Activated gamma-delta T cell treated with anti-CD3 and anti-CD28 coated beads, Interleukin-2, amount 50 U/mL, for 16 hours (primary cell): ENCODE measurements at regions not wholly inside any gene's neighbourhood (a gene's known extent, or its start where the extent isn't known, plus 50 kb on each side); places are given as distances from the start of the nearest gene placed in this dataset.

Experiments
- DNase-seq: peaks from one replicate; pipeline ENCODE4 v3.0.0-alpha.2; 2020; ENCODE audit warnings: low read depth

DNA sequence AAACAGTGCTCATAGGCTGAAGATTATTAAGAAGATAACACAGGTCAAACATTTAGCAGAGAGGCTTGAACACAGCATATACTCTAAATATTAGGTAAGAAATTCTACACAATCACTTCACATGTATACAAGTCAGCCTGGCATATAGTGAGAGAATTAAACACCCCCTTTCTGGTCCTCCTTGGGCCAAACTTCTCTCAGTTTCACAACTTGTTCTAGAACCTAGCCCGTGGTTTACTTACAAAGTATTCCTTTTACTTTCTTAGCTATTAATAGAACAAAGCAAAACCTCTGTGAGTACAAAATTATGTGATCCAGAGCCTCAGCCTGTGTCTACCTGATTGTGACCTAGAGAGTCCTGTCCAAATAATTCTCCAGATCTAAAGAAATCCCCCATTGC lies 562.8 kb downstream of the TNS1 start:
- DNase-seq = no peak

DNA sequence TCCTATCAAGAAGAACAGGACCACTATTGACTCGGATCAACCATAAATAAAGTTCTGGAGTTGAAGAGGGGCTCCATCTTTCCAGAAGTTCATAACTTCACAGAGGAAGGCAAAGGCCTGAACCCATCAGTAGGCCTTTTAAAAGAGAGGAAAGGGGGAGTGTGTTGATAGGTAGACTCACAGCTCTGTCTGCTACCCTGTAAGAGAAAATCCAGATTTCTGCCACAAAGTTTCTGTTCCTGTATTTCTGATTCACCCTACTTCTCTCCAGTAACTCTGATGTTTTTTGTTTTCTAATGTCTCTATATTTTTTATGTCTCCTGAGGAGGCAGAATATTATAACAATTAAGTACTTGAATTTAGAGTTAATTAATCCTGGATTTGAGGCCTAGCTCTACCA lies 564.0 kb downstream of the TNS1 start:
- DNase-seq = no peak

DNA sequence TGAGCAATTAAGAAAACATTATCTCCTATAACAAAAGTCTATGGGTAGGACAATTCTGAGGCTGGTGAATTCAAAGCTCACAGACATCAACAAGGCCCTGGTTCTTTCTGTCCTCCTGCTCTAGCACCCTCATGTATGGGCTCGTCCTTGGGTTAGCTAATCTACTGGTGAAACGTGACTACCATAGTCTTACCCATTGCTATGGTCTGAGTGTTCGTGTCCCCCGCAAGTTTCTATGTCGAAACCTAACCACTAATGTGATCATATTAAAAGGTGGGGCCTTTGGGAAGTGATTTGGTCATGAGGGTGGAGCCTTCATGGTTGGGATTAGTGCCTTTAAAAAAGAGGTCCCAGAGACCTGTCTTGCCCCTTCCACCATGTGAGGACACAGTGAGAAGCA lies 564.7 kb downstream of the TNS1 start:
- DNase-seq = no peak

DNA sequence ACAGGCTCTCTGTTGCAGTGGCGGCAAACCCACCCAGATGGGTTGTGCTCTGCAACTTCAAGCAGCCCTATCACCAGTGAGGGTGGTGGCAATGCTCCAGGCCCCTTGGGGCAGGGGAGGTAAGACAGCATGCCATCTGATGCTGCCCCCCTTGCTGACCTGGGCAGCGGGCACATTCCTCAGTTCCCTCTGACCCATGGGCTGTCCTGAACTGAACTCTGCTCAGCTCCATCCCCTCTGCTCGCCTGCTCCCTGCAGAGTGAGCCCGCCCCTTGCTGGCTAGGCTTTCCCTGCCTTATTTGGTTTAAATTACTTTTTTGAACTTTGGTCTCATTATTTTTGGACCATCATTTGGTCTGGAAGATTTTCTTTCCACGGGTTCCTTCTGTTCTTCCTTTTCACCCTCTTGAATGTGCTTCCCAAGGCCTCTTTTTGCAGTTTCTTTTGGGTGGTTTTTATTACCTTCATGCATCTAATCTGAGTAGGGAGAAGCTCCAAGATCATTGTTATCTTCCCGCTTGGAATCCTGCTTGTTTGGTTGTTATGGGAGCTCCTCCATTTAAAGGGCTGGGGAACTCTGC lies 565.4 kb downstream of the TNS1 start:
- DNase-seq = no peak

DNA sequence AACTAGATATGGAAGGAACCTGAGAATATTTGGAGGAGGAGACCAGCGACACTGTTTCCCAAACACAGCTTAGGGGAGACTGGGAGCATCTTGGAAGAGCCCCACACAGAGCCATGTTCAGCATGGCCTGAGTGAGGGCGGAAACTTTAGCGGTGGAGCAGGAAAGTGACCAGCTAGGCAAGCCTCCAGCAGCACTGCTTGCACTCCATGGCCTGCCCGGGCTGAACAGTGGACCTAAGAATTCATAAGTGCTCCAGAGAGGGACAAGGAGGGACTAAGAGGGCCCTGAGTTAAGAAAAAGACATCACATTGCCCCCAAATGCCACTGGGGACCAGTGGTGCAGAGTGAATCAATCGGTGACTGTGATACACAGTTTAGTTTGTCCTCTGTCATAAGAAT lies 566.4 kb downstream of the TNS1 start:
- DNase-seq = no peak

DNA sequence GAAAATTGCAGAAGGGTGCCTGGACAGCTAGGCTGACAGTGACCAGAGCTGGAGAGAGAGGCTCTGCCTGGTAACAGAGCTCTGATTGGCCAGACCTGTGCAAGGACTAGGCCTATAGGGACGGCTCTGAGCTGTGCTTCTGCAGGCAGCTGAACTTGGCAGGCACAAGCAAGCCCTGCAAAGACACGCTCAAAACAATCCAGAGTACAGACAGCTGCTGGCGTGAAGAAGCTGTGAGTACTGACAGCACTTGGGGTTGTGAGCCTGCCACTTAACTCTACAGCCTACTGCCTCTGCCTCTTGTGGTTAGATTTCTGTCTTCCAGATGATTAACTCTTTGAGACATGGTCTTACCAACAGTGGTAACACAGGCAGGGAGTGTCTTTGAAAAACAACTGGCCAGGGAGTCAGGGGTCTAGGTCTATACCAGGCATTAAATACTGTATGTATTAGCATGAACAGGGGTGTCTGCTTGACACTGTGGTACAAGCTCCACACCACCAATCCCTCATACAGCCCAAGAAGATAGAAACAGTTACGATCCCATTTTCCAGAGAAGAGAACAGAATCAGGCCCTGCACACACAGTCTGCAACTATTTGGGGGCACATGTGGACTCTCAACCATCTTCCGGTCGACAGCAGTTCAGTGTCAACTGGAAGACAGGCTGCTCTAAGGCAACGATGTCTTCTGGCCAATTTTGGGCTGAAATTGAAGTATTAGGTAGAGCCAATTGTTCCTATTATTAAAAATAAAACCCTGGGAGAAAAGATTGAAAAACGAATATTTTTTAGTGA lies 568.4 kb downstream of the TNS1 start:
- DNase-seq = no peak

DNA sequence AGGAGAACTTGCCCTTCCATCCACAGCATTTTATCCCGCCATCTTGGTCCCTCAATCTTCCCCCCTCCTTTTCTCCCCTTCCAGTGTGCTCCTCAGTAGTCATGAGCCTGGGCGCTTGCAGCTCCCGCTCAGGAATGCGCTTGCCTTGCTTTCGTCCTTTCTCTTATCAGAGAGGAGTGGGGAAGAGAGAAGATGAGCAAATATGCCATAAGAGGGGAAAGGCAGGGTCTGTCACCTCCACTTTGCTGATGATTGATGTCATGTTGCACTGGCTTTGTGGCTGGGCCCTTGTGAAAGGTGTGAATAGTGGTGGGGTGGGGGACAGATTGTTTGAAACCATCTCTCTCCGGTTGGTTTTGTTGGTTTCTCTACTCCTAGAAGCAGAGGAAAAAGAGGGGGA lies 569.3 kb downstream of the TNS1 start:
- DNase-seq = no peak

DNA sequence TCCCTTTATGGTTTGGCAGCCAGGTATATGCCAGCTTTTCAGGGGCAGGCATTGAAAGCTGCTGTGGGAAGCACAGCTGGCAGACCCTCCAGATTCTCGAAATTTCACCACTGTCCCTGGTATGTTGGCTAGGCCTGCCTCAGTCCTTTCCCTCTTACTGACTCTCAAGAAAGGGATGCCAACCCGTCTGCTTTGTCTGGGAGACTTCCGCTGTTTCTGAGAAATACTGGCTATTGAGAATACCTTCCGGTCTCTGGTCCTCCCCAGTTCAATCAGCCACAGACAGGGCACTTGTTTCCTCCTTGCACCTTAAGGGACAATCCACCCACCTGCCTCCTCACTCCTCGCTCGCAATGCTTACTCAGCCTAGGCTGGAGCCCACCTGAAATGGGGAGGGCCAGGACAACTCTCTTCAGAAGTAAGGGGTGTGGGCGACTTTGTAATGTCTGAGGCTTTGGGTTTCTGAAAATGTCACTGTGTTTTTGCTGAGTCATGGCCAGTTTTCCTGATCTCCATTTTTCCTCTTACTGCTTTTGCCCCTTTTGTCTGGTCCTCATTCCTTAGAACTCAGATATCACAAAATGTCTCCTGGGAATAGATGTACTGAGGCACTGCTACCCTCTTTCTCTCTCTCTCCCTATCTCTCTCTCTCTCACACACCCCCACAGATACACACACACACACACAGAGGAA lies 571.1 kb downstream of the TNS1 start:
- no peak for DNase-seq

DNA sequence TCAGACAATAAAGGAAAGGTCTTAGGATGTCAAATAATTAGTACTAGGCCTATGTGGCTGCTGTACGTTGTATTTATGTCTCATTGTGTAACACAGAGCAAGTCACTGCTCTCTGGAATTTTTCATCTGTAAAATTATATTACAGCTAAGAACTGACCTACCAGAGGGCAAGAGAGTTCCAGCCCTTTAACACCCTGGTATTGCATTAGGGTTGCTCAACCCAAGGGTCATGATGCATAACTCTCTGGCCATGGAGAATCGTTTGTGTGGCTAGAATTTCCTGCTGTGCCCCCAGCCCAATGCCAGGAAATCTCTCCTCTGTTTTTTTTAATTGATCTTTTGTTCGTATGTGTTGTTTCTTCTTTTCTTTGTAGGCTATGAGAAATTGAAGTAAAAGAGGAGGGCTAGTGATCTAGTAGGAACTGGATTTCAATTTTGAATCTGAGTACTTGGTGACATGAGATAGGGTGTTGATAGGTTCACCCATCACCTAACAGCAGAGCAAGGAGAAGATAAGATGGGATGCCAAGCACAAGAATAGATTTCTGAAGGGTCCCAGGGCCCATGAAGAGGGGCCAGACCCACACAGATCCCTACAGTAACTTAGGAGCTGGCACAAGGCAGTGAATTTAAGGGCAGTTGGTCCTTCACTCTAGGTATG lies 571.2 kb upstream of the TNP1 start:
- DNase-seq = no peak

DNA sequence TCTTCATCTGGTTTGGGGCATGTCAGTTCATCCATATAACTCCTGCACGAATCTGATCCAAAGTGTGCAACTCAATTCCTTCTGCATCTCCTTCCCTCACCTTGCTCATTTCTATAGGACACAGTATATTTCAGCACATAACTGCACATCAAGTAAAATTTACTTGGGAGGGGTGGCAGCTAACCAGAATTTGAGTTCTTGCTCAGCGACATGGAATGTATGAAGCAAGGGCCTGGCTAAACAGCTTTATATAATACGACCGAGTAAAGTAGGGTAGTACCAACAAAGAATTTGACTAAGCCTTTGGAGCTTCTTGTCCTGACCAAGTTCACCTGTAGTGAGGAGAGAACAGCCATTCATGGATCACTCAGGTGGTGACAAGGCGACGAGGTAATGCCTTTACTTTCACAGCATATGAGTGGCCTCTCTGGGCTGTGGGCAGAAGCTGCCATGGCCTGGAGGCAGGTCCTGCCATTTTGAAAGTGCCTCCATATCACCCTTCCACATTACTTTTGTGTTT lies 570.2 kb upstream of the TNP1 start:
- DNase-seq = no peak

DNA sequence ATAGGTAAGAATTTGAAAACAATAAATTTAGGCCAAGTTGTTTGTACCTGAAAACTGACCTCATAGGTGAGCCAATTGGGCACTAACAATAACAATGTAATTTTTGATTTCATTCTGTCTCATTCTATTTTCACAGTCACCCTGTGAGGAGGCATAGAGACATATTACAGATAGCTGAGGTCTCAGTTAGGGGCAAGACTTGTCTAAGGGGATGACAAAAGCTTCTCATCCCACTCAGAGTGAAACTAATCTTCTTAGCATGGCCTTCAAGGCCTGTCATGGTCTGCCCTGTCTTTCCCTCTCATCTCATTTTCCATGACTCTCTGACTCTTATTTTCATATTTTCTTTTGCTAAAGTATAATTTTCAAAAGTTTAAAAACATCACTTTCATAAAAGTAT lies 562.0 kb upstream of the TNP1 start:
- DNase-seq = no peak

DNA sequence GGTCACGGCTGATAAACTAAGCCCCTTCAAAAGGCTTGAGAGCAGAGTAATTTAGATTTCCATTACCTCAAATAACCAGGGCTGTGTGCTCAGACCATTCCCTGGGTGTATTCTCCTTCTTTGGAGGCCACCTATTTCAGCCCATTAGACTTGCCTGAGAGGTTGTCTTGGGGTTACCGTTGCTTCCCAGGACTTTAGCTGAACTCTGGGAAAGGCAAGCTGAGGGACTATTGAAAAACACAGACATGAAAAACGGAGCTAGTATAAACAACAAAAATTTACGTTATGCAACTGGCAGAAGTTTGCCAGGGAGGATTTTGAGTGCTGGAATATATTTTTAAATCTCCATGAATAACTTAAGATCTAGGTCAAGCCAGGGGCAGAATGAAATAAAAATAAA lies 561.0 kb upstream of the TNP1 start:
- DNase-seq = no peak

DNA sequence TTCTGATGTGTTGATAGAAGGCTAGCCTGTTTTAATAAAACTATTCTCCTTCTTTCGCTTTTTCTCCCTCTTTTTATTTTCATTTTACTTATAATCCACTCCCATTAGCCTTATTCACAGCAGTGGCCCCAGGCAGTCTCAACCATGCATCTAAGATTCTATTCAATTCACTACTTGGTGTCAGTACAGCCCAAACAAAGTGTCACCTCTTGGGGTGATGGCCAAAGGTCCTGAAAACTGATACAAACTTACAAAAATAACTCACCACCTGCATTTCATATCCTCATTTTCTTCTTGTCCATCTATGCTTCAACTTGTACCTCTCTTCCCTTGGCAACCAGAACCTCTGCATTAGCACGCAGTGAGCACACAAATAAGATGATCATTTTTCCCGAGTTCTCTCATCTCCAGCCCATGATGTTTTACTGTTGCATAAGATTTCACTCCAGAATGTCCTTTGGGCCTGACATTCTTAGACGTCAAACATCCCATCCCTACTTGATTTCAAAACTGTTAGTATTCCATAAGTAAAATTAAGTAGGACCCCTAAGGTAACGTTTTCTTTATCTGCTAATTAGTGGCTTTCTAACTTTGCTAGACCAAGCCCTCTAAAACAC lies 559.3 kb upstream of the TNP1 start:
- no peak for DNase-seq

DNA sequence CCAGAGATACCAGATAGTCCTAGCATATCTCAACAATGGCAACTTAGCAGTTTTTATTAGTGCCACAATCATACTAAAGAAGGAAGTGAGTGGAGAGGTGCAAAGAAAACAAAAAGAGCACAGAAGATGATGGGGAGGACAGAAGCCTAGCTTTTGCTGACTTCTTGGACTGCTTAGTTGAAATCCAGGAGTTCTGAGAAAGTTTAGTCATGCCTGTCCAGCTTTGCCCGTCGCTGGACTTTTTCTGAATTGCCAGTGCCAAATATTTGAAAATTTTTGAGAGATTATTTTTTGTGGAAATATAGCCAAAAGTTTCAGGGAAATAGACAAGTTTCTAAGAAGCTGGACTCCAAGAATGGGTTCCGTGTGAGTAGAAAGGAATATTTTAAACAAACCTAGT lies 558.7 kb upstream of the TNP1 start:
- DNase-seq = no peak

DNA sequence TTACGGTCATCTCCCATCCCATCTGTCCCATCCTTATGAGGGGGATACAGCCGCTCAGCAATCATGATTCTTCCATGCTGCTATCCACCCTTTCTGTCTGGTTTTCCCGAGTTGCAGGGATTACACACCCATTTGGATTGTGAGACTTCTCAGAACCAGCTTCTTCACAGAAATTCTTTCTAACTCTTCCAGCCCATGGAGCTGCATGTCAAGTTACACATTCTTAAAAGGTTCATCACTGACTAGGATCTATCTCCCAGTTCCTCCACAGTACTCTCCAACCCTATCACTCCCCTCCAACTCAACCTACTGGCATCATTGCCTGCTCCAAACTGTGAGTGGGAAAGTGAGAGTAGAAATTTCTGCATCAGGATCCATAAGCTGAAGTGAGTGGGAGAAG lies 558.2 kb upstream of the TNP1 start:
- DNase-seq = no peak

DNA sequence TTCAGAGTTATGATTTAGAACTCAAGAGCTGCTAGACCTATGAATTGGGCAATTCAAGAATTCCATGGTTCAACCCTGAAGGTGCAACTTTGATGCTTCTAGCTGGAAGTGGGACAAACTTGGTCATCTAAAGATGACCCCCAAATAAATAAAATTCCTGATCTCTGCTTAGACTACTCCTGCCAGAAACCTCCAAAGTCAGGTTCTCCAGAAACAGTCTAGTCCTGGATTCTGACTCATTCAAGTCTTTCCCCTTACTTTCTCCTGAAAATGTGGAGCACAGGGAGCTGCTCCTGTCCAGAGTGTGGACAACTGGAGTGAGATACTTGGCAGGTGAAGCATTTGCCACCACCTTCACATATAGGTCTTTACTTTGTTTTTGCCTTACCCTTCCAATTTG lies 557.7 kb upstream of the TNP1 start:
- no peak for DNase-seq

DNA sequence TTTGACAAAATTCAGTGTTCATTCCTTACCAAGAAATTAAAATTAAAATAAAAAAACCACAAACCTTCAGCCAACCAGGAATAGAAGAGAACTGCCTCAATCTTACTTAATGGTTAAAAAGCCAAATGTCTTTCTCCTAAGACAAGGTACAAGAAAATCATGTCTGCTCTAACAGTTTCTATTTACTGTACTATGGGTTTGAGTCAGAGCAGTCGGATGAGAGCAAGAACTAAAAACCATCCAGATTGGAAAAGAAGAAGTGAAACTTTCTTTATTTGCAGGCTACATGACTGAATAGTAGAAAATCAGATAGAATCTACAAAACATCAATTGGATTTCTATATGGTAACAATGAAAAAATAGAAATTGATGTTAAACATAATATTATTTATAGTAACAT lies 555.5 kb upstream of the TNP1 start:
- DNase-seq = no peak

DNA sequence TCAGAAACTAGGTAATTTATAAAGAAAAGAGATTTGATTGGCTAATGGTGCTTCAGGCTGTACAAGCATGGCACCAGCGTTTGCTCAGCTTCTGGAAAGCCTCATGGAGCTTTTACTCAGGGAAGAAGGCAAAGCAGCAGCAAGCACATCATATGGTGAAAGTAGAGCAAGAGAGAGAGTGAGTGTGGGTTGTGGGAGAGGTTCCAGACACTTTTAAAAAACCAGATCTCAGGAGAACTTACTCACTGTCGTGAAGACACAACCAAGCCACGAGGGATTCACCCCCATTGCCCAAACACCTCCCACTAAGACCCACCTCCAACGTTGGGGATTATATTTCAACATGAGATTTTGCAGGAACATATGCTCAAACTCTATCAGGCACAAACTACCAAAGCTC lies 554.6 kb upstream of the TNP1 start:
- DNase-seq = no peak

DNA sequence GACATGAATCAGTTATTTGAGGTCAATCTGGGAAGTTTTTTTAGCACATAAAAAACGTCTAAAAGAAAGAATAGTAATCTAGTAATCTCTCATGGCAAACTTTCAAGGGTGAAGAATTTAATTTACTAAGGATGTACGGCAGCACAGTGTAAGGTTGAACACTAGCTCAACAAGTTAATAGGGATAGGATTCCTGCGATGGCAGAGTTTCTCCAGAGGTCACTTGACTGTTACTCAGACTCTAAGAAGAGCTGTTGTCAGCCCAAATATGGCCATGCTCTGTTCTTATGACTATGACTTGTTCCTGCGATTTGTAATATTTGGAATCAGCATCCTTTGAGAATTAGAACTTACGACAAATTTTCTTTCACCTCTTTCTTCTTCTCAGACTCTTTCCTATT lies 553.3 kb upstream of the TNP1 start:
- DNase-seq = no peak

DNA sequence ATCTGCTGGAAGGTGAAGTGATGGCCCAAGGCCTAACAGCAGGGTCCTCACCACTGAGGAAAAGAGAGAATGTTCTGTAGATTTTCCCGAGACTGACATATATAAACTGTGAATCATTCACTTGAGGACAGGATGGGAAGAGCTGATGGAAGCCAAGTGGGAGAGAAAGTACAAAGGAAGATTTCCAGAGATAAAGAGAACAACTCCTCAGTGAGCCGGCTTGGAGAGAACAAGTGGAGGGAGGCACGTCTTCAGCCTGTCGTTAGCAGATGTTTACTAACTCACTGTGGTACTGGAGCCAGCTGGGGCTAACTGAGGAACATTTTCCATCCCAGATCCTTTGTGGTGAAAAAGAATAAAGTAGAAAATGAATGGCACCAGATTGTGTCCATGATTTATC lies 552.9 kb upstream of the TNP1 start:
- DNase-seq = no peak

DNA sequence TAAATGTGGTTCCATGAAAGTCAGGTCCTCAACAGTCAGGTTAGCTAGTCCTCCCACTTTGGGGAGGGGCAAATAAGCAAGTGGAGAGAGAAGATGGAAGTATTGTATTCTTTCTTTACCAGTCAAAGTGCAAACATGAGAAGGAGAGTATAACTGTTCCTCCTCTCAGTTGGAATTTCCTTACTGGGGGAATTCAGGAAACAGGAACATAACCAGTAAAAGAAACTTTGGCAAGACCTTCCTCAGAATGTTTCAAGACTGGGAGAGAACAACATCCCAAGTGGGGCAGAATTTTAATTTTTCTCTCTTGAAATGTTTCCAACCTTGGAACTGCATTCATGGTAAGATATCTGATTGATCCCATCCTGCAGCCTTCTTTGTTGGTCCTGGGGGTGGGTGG lies 552.4 kb upstream of the TNP1 start:
- DNase-seq = no peak

DNA sequence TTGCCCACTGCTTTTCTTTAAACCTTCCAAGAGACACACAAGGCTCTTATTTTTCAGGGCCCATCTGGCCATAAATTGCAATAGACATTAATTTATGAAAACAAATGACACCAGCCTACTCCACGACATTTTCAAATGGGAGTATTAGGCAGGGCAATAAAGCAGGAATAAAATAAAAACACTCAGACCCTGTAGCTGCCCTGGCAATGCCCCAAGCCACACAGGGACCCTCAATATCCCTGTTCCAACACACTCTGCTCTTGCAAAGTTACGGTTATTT lies 550.8 kb upstream of the TNP1 start:
- DNase-seq = no peak
